ENCODE measurements at regions not wholly inside any gene's neighbourhood (a gene's known extent, or its start where the extent isn't known, plus 50 kb on each side); places are given as distances from the start of the nearest gene placed in this dataset.

GRCh38 chr22:19621373-19622060 lies 92.8 kb upstream of the SEPTIN5 start:
- no peak for DNase-seq (ENCODE audit: low read depth in 2 of 2)

GRCh38 chr22:19622061-19622441 lies 92.3 kb upstream of the SEPTIN5 start:
- DNase-seq (ENCODE audit: low read depth in 2 of 2): no peak

DNA sequence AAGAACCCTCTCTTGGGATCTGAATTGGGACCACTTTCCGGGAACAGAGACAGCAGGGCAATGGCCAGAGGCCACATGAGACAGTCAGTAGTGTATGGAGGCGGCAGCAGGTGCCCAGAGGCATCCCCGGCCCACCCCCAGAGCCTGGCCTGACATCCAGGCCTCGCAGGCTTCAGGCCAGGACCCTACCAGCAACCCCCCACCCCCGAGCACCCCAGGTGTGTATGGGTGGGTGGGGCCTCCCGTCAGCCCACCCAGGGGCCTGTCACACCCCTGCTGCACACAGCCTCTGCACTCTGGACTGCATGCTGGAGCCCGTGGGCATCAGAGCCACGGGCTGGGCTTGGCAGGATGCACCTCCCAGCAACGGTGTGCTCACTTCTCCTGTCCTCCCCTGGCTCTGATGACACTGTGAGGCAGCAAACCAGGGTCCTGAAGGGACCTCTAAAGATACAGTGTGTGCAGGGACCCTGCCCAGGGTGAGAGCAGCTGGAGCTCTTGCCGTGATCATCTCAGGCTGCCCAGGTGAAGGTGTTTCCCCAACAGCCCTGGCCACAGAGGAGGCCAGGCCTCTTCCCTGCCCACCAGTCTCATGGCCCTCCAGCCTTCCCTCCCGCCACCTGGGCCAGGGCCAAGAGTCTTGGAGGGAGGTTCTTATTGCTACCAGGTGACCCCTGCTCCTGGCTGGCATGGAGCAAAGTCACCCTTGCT lies 88.8 kb upstream of the SEPTIN5 start:
- no peak for DNase-seq (ENCODE audit: low read depth in 2 of 2)

GRCh38 chr22:19626042-19626587 lies 88.2 kb upstream of the SEPTIN5 start:
- no peak for DNase-seq (ENCODE audit: low read depth in 2 of 2)

GRCh38 chr22:19626666-19627065 lies 87.6 kb upstream of the SEPTIN5 start:
- DNase-seq (ENCODE audit: low read depth in 2 of 2): no peak

GRCh38 chr22:19628038-19628776 lies 86.1 kb upstream of the SEPTIN5 start:
- DNase-seq (ENCODE audit: low read depth in 2 of 2): no peak

DNA sequence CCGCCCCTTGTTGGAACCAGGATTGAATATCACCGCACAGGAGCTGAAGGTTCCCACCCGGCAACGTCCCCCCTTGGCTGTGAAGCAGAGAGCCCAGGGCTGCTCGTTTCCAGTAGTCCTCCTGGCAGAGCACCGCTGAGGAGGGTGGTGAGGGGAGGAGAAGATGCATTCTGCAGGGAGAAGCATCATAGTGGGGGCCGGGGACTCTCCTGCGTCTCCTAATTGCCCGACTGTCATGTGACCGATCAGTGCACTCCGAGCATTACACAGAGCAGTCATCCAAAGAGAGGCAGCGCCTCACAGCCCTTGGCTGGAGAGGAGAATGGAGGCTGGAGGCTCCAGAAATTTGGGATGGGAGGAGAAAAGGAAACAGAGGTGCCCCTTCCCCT lies 85.0 kb upstream of the SEPTIN5 start:
- peak in 1 of 2 donors; percentile 41 for DNase-seq (ENCODE audit: low read depth in 2 of 2)

DNA sequence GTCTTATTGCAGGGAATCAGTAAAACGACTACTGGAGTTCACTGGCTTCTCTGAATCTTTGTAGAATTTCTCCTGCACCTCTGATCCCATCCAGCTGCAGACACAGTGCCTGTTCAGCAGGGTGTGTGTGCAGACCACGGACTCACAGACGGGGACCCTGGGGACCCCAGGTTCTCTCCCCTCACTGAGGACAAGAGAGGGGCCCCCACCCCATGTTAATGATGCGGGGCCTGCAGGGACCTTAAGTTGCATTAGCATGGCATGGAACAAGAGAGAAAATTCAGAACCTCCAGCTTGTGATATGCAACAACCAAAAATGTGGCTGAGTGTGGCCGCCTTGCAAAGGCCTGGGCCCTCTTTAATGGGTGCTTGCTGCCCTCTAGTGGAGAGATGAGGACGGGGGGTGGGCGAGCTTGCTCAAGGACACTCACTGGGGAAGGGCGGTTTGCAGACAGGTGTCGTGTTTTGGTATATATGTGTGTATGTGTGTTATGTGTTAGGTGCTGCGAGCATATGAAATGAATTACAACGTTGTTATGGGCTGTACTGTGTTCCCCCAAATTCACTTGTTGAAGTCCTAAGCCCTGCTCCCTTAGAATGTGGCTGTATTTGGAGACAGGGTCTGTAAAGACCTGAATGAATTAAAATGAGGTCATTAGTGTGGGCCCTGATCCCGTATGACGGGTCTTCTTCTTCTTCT lies 84.4 kb upstream of the SEPTIN5 start:
- peak; percentile 83 to 91 for DNase-seq (ENCODE audit: low read depth in 2 of 2)

DNA sequence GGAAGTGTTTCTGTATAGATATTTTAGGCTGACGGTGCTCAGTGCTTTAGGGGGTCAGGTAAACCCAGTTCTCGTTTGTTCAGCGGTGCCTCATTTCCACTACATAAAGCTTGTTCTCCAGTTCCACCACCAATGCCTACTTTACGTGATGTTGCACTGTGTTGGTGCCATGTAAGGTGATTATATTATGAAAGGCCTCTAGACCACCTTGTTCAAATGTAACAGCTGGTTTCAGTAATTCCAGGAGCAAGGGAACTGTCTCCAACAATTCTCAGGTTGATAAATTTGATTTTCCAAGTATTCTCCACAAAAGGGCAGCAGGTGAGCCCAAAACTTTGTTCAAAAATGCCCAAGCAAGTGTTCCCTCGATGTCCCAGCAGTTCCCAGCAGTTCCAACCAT lies 83.7 kb upstream of the SEPTIN5 start:
- DNase-seq (ENCODE audit: low read depth in 2 of 2): no peak

GRCh38 chr22:19631899-19632667 lies 82.2 kb upstream of the SEPTIN5 start:
- DNase-seq (ENCODE audit: low read depth in 2 of 2): peak; percentile 46 to 63

GRCh38 chr22:19632668-19633148 lies 81.6 kb upstream of the SEPTIN5 start:
- DNase-seq (ENCODE audit: low read depth in 2 of 2): no peak

GRCh38 chr22:19634226-19634975 lies 79.9 kb upstream of the SEPTIN5 start:
- DNase-seq (ENCODE audit: low read depth in 2 of 2): no peak

DNA sequence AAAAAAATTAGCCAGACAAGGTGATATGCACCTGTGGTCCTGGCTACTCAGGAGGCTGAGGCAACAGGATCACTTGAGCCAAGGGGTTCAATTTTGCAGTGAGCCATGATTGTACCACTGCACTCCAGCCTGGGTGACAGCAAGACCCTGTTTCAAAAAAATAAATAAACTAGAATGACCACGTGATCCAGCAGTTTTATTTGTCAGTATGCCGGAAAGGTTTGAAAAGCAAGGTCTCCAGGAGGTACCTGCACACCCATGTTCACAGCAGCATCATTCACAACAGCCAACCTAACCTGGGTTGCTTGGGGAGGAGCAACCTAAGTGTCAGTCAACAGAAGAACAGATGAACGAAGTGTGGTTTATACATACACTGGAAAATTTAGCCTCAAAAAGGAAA lies 78.7 kb upstream of the SEPTIN5 start:
- no peak for DNase-seq (ENCODE audit: low read depth in 2 of 2)

- no peak for DNase-seq (ENCODE audit: low read depth in 2 of 2)
These were observed 77.5 kb upstream of the SEPTIN5 start for GRCh38 chr22:19636696-19637407.

DNA sequence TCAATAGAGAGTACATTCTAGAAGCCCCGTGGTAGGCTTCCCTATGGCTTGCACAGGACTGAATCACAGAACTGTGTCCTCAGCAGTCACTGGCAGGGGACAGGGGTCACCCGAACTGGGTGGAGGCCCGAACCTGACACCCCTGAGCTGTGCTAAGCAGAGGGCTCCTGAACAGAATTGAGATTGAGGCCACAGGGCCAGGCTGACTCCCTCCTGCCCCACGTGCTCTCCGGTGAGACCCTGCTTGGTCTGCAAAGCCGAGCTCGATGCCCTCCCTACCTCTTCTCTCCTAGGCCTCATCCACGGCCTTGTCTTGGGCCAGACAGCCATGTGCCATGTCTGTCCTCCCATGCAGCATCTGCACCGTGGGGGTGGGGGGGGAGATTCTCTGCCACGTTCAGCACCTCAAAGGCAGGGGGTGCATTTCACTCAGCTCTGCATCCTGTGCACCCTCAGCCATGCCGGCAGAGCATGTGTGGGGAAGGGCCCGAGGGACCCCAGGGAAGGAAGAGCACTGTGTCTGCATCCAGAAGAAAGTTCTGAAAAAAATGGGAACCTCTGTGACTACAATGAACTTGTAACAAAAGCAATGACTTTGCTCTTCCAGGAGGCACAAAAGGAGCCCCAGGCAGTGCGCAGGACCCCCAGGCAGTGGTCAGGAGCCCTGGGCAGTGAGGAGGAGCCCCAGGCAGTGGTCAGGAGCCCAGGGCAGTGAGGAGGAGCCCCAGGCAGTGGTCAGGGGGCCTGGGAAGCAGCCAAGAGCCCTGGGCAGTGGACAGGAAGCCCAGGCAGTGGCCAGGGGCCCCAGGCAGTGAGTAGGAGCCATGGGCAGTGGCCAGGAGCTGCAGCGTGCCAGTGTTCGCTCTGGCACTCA lies 76.7 kb upstream of the SEPTIN5 start:
- DNase-seq (ENCODE audit: low read depth in 2 of 2): no peak

- no peak for DNase-seq (ENCODE audit: low read depth in 2 of 2)
These were observed 75.9 kb upstream of the SEPTIN5 start for GRCh38 chr22:19638282-19639015.

- no peak for DNase-seq (ENCODE audit: low read depth in 2 of 2)
These were observed 74.6 kb upstream of the SEPTIN5 start for GRCh38 chr22:19639610-19640135.
